ENCODE measurements at regions not wholly inside any gene's neighbourhood (a gene's known extent, or its start where the extent isn't known, plus 50 kb on each side); places are given as distances from the start of the nearest gene placed in this dataset.
A peak's percentile ranks its signal among the peaks of the same experiment; 100 is the strongest.
"Not testable (repeated sequence)": the region's sequence is repeated elsewhere in the genome, so short reads cannot be mapped to it uniquely, and the experiment has no call there.

GRCh38 chr16:21487956-21488355 lies 111.4 kb upstream of the METTL9 start:
- not testable (repeated sequence) for DNase-seq (ENCODE audit: extremely low spot score, insufficient read length, low read depth); FAIRE-seq

DNA sequence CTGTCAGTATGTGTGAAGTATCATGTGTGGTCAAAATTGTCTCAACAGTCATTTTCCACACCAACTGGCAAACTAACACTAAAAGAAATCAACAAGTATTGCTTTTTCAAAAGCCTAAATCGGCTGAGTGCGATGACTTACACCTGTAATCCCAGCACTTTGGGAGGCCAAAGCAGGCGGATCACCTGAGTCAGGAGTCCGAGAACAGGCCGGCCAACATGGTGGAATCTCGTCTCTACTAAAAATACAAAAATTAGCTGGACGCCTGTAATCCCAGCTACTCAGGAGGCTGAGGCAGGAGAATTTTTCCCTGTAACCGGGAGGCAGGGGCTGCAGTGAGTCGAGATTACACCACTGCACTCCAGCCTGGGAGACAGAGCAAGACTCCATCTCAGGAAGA lies 100.3 kb upstream of the METTL9 start:
- FAIRE-seq; DNase-seq (ENCODE audit: extremely low spot score, insufficient read length, low read depth): not testable (repeated sequence)

DNA sequence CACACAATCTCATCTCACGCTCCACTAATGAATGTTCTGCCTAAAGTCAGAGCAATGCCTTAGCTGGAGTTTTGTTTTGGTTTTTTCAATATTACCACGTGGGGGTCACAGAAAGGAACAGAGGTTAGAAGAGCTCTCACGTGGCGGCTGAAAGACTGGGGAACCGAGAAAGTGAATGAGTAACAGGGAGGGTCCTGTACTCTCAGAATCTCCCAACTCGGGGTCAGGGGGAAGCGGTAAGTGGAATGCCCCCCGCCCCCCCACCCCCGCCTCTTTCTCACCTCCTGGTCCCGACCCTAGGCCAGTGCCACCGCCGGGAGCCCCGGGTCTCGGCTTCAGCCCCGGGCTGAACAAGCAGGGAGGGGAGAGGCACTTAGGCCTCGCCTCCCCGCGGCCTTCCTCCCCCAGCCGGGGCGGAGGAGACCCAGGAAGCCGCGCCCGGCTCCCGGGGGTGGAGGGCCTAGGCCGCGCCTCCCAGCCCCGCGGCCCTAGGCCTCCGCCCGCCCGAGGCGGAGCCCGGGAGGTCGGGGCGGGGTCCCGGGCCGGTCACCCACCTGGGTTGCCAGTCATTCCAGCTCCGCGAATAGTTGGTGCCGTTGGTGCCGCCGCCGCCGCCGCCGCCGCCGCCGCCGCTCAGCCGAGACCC lies 98.0 kb upstream of the METTL9 start:
- FAIRE-seq; DNase-seq (ENCODE audit: extremely low spot score, insufficient read length, low read depth): not testable (repeated sequence)

- DNase-seq (ENCODE audit: extremely low spot score, insufficient read length, low read depth) (peak; percentile 66), FAIRE-seq (peak; percentile 39)
Measured at GRCh38 chr16:21501869-21502667, 97.3 kb upstream of the METTL9 start.

DNA sequence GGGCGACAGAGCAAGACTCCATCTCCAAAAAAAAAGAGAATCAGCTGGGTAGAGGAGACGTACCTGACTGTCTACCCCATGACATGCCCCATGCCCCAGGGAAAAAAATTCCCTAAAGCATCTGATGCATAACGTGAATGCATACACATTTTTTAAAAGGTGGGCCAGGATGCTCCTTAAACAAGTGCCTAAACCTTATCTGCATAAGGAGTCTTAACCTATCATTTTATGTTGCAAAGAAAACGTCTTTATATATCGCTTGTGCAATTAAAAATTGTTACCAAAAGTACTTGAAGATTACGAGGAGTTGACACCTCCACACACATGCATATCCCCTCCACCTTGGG lies 95.8 kb upstream of the METTL9 start:
- DNase-seq (ENCODE audit: extremely low spot score, insufficient read length, low read depth); FAIRE-seq: not testable (repeated sequence)

- not testable (repeated sequence) for DNase-seq (ENCODE audit: extremely low spot score, insufficient read length, low read depth); FAIRE-seq
Measured at GRCh38 chr16:21503941-21504832, 95.2 kb upstream of the METTL9 start.

DNA sequence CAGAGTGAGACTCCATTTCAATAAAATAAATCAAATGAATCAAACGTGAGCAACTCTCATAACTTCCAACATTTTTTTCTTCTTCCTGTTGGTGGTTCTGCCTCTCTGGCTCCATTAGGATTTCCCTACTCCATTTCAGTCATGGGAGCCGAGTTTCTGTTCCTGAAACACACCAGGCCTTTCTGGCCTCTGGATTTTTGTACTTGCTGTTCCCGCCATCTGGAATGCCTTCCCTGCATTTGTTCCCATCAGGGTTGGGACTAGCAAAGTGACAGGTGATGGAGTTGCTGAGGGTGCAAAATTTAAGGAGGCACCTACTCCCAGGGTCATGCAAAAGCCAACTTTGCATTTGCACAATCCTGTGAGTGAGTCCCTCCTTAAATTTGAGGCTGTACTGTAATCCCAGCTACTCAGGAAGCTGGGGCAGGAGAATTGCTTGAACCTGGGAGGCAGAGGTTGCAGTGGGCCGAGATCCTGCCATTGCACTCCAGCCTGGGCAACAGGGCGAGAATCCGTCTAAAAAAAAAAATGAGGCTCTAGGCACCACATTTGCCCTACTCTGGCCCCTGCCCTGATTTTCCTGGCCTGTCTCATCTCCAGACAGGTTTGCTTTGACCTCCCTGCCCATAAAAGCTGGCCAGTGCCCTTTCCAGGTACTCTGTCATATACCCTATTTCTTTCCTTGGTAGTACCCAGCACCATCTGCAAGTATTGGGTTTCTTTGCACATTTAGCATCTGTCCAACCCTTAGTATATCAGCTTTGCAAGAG lies 93.4 kb upstream of the METTL9 start:
- not testable (repeated sequence) for FAIRE-seq

GRCh38 chr16:21506857-21507456 lies 92.4 kb upstream of the METTL9 start:
- DNase-seq (ENCODE audit: extremely low spot score, insufficient read length, low read depth) = peak; percentile 20

More for the DNA sequence above, 93.4 kb upstream of the METTL9 start:
- not testable (repeated sequence) for DNase-seq (ENCODE audit: extremely low spot score, insufficient read length, low read depth)

DNA sequence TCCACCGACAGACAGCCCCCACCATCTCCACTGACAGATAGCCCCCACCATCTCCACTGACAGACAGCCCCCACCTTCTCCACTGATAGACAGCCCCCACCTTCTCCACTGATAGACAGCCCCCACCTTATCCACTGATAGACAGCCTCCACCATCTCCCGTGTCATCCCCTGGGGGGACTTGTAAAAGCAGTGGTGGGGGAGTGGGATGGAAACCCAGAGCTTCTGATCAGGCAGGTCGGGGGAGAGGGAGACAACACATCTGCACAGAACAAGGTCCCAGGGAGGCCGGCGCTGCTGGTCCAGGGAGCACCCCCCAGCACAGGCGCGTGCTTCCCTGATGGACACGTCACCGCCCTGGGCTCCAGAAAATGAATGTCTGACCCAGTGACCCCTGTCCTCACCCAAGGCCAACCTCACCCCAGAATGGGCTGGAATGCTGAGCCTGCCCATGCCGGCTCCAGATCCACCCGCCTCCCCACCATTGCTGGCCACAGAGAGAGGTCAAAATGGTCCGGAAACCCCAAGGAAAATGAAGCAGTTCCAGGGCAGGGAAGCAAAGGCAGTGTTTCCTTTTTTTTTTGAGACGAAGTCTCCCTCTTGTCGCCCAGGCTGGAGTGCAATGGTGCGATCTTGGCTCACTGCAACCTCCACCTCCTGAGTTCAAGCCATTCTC lies 91.6 kb upstream of the METTL9 start:
- not testable (repeated sequence) for FAIRE-seq; DNase-seq (ENCODE audit: extremely low spot score, insufficient read length, low read depth)

More at GRCh38 chr16:21506857-21507456, 92.4 kb upstream of the METTL9 start:
- peak; percentile 84 for FAIRE-seq

DNA sequence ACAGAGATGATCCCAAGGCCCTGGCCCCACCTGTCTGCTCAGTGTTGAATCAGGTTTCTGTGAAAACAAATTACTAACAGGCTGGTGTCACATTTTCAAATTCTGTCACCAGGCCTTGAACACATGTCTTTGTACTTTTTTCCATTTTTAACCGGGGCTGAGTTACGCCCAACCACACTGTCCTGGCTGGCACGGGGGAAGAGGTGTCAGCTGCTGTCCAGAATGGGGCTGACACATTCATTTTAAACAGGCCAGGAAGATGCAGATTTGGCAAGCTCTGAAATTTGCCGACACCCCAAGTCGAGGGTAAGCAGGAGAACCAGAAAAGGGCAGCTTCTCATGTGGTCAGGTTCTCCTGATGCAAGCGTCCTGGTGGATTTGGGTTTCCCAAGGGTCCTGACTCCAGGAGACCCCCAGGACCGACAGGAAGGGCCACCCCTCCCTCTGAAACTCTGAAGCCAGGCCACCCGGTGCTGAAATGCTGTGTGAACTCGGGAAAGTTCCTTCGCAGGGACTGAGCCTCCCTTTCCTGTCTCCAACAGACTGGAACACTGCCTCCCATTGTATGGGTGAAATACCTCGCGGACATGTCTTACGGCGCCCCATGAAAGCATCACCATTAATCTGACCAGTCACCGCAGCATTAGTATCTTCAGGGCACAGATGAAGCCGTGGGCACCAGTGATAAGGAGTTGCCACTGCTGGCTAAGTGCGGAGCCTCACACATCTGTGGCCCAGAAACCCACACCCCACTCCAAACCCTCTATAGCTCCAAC lies 90.5 kb upstream of the METTL9 start:
- not testable (repeated sequence) for FAIRE-seq; DNase-seq (ENCODE audit: extremely low spot score, insufficient read length, low read depth)

- not testable (repeated sequence) for FAIRE-seq; DNase-seq (ENCODE audit: extremely low spot score, insufficient read length, low read depth)
Measured at GRCh38 chr16:21509437-21510086, 89.8 kb upstream of the METTL9 start.

- FAIRE-seq; DNase-seq (ENCODE audit: extremely low spot score, insufficient read length, low read depth): not testable (repeated sequence)
Measured at GRCh38 chr16:21510869-21511255, 88.5 kb upstream of the METTL9 start.

DNA sequence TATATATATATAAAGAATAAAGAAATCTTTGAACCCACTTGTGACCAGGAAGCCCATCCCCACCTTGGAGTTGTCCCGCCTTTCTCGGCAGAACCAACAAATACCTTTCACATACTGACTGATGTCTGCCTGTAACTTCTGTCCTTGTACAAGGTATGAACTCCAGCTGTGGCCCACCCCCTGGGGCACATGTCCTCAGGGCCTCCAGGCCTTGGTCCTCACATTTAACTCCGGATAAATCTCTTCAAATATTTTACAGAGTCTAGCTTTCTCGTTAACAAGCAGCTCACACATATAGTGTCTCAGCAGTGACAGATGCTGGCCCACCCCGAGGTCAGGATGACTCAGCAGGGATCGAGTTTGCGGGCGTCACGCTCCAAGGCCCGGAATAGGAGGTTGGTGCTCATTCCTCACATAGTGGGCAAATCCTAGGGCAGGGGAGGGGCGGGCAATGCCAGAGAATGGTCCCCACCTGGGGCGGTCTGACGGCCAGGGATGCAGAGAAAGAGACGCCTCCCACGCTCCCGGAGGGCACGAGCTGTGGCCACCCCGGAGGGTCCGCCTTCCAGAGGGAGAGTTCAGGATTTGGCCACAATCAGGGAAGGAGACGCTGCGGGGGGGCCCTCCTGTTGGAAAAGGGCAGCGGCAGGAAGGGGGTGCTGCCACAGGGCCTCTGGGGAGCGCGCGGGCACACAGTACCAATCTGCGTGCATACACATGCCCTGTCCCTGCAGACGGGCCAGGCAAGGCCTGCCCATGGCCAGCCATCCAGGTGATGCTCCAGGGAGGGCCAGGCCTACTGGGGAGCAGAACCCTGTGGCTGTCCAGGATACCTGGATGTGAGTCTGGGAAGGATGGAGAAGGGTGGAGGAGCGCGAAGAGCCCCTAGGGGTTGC lies 87.8 kb upstream of the METTL9 start:
- not testable (repeated sequence) for DNase-seq (ENCODE audit: extremely low spot score, insufficient read length, low read depth); FAIRE-seq

DNA sequence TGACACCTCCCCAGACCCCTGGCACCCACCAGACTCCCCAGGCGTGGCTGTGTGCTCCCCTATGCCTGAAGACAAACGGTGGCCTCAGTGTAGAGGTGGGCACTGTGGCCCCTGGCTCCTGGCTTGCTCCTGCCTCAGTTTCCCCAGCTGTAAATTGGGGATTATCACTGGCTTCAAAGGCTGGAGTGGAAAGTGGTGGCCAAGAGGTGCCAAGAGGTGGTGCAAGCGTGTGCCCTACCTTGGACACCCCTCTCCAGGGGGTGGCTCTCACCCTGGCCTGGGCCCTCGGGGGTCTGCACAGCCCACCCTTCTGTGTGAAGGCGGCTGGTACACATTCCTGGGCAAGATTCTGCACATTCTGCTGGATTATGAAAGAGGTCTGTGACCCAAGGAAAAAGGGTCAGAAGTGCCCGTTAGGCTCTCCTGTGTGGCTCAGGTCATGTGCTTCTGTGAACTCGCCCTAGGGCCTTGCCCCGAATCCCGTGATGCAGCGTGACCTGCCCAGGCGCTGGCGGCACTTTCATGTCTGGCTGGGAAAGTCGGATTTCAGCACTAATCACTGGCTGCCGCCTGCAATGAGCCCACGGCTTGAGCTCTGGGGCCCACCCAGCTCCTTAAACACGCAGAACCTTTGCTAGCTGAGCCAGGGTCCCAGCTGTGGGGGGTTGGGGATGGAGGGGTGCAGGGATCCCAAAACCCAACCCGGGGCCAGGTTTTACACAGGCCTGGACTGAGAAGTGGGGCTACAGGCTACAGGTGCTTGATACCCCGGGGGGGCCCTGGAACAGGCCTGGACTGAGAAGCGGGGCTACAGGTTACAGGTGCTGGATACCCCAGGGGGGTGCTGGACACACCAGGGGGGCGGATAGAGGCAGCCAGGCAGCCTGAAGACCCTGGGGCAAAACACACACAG lies 86.8 kb upstream of the METTL9 start:
- not testable (repeated sequence) for FAIRE-seq; DNase-seq (ENCODE audit: extremely low spot score, insufficient read length, low read depth)

DNA sequence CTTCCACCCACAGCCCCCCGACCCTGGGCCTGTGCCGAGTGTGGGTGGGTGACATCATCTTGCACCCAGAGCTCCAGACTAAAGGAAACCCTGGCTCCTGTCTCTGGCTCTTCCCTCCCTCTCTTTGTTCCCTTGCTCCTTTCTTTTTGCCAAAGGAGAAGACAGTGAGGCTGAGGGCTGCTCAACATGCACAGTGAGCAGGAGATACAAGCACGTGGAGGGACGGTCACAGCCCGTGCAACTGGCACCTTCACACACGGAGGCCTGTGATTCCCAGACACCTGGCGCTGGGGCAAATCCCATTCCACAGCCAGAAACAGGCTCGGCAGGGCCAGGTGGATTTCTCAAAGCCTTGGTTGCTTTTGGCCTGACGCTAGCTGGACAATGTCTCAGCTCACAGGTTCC lies 86.0 kb upstream of the METTL9 start:
- DNase-seq (ENCODE audit: extremely low spot score, insufficient read length, low read depth); FAIRE-seq: not testable (repeated sequence)

All from GM18507 (cell line).